H1 (cell line): ENCODE measurements at regions not wholly inside any gene's neighbourhood (a gene's known extent, or its start where the extent isn't known, plus 50 kb on each side); places are given as distances from the start of the nearest gene placed in this dataset.

ENCODE experiments used
- CTCF ChIA-PET: fragments of 300-600 bp; sonication (Branson Sonifier 250); formaldehyde crosslinking; loops from one replicate; lab custom pipeline; 2021; ENCODE audit not compliant: partially characterized antibody; lab: Charles Lee
- POLR2A ChIA-PET: fragments of 300-600 bp; sonication (Branson Sonifier 250); formaldehyde crosslinking; loops from one replicate; lab custom pipeline; 2021; ENCODE audit warnings: inconsistent platforms; ENCODE audit not compliant: partially characterized antibody; lab: Charles Lee
- DNase-seq, 2 experiments: peaks; one replicate each; pipeline versions ENCODE4 v3.0.0 to v3.0.0-alpha.2; 2010 to 2022; ENCODE audit warnings: low spot score in 2 of 2, low read depth in 1 of 2, mixed read lengths in 1 of 2
- FAIRE-seq: peaks from 2 replicates; lab custom pipeline; 2011; peaks lifted over from hg19 to GRCh38; lab: Jason Lieb, UNC
- H2AFZ ChIP-seq: 2 replicates; pipeline ENCODE4 v1.8.1; 2012; ENCODE audit warnings: low read length, inconsistent platforms
- H2AK5ac ChIP-seq: 2 replicates; pipeline ENCODE4 v1.6.1; 2013; ENCODE audit warnings: low read depth, low read length
- H2BK120ac ChIP-seq: replicated peaks from 2 replicates; pipeline ENCODE3; 2013; ENCODE audit warnings: low read depth, low read length, inconsistent platforms
- H2BK12ac ChIP-seq: 2 replicates; pipeline ENCODE4 v1.6.1; 2013; ENCODE audit warnings: low read depth, low read length
- H2BK15ac ChIP-seq: 2 replicates; pipeline ENCODE4 v1.6.1; 2013; ENCODE audit warnings: low read length
- H2BK20ac ChIP-seq: 2 replicates; pipeline ENCODE4 v1.6.1; 2013; ENCODE audit warnings: low read length
- H2BK5ac ChIP-seq: 2 replicates; pipeline ENCODE4 v1.6.1; 2013; ENCODE audit warnings: low read depth, low read length
- H3K14ac ChIP-seq: 2 replicates; pipeline ENCODE4 v1.6.1; 2013; ENCODE audit warnings: inconsistent platforms; ENCODE audit not compliant: insufficient read length
- H3K18ac ChIP-seq: 2 replicates; pipeline ENCODE4 v1.6.1; 2013; ENCODE audit warnings: low read length; ENCODE audit errors: extremely low read depth
- H3K23ac ChIP-seq: 2 replicates; pipeline ENCODE4 v1.6.1; 2013; ENCODE audit warnings: inconsistent platforms; ENCODE audit not compliant: insufficient read length
- H3K23me2 ChIP-seq: 2 replicates; pipeline ENCODE4 v1.6.1; 2013; ENCODE audit warnings: low read depth, low read length
- H3K27ac ChIP-seq: 2 replicates; pipeline ENCODE4 v1.6.1; 2011; ENCODE audit warnings: low read depth, low read length, inconsistent platforms
- H3K27me3 ChIP-seq, 4 experiments: replicated peaks in 1 of 4; 1 replicate in 1 of 4; 2 replicates in 3 of 4; pipeline versions ENCODE4 v1.6.1 to v1.8.1; 2011 to 2013; ENCODE audit warnings: low read length in 3 of 4, mild to moderate bottlenecking in 3 of 4, inconsistent platforms in 2 of 4, mixed read lengths in 2 of 4, moderate library complexity in 1 of 4; ENCODE audit not compliant: control insufficient read depth in 3 of 4, insufficient read depth in 3 of 4; ENCODE audit errors: extremely low read depth in 1 of 4
- H3K36me3 ChIP-seq, 4 experiments: 2 replicates each; pipeline versions ENCODE4 v1.6.1 to v1.8.1; 2011 to 2013; ENCODE audit warnings: mild to moderate bottlenecking in 4 of 4, low read length in 3 of 4, moderate library complexity in 2 of 4, control low read depth in 1 of 4, inconsistent platforms in 1 of 4; ENCODE audit not compliant: insufficient read depth in 4 of 4, control insufficient read depth in 2 of 4
- H3K4ac ChIP-seq: replicated peaks from 2 replicates; pipeline ENCODE3; 2013; ENCODE audit warnings: low read length, low read depth, mixed read lengths, inconsistent platforms; ENCODE audit not compliant: insufficient read length
- H3K4me1 ChIP-seq, 4 experiments: replicated peaks in 1 of 4; 1 replicate in 1 of 4; 2 replicates in 3 of 4; pipeline versions ENCODE4 v1.6.1 to v1.8.1; 2011 to 2013; ENCODE audit warnings: low read length in 3 of 4, inconsistent platforms in 2 of 4, mixed read lengths in 1 of 4; ENCODE audit not compliant: insufficient read depth in 4 of 4, control insufficient read depth in 3 of 4
- H3K4me2 ChIP-seq, 2 experiments: 2 replicates each; pipeline versions ENCODE4 v1.6.1 to v1.8.1; 2011 to 2013; ENCODE audit warnings: low read depth in 2 of 2, low read length in 2 of 2, control low read depth in 1 of 2, inconsistent platforms in 1 of 2, mild to moderate bottlenecking in 1 of 2; ENCODE audit not compliant: insufficient read depth in 1 of 2
- H3K4me3 ChIP-seq, 4 experiments: fragments of 200-600, 300-600 bp in 1 of 4; sonication (generic), shearing (Covaris generic), sonication (Bioruptor Twin) in 1 of 4; 2 replicates each; pipeline versions ENCODE4 v1.5.1 to v1.8.1; 2011 to 2016; ENCODE audit warnings: low read length in 4 of 4, low read depth in 3 of 4, control low read depth in 2 of 4, inconsistent platforms in 2 of 4, mild to moderate bottlenecking in 2 of 4, mixed read lengths in 1 of 4, moderate library complexity in 1 of 4; ENCODE audit not compliant: insufficient read depth in 2 of 4; ENCODE audit errors: extremely low read depth in 1 of 4
- H3K56ac ChIP-seq: replicated peaks from 2 replicates; pipeline ENCODE3; 2013; ENCODE audit warnings: low read depth, mild to moderate bottlenecking, mixed read lengths, low read length, inconsistent platforms; ENCODE audit not compliant: insufficient read length
- H3K79me1 ChIP-seq: 2 replicates; pipeline ENCODE4 v1.6.1; 2013; ENCODE audit warnings: low read depth, low read length, control low read depth
- H3K79me2 ChIP-seq, 2 experiments: 2 replicates each; pipeline versions ENCODE4 v1.6.1 to v1.8.1; 2012 to 2013; ENCODE audit warnings: low read length in 2 of 2, mild to moderate bottlenecking in 2 of 2, inconsistent platforms in 1 of 2; ENCODE audit not compliant: insufficient read depth in 2 of 2, control insufficient read depth in 1 of 2
- H3K9ac ChIP-seq, 4 experiments: replicated peaks in 1 of 4; 1 replicate in 1 of 4; 2 replicates in 3 of 4; pipeline versions ENCODE4 v1.6.1 to v1.8.1; 2011 to 2013; ENCODE audit warnings: low read depth in 3 of 4, low read length in 3 of 4, control low read depth in 2 of 4, mild to moderate bottlenecking in 2 of 4, moderate library complexity in 2 of 4, inconsistent platforms in 1 of 4; ENCODE audit errors: extremely low read depth in 1 of 4
- H3K9me3 ChIP-seq, 2 experiments: 2 replicates each; pipeline versions ENCODE4 v1.6.1 to v1.8.1; 2012 to 2013; ENCODE audit warnings: mild to moderate bottlenecking in 2 of 2, moderate library complexity in 2 of 2, control low read depth in 1 of 2, inconsistent platforms in 1 of 2, low read depth in 1 of 2, low read length in 1 of 2, mixed read lengths in 1 of 2; ENCODE audit not compliant: insufficient read depth in 2 of 2
- H4K20me1 ChIP-seq, 2 experiments: replicated peaks in 1 of 2; 2 replicates each; pipeline versions ENCODE3 to v1.8.1; 2011 to 2013; ENCODE audit warnings: inconsistent platforms in 2 of 2, low read length in 2 of 2, mild to moderate bottlenecking in 1 of 2; ENCODE audit not compliant: insufficient read depth in 2 of 2, control insufficient read depth in 1 of 2
- H4K5ac ChIP-seq: 2 replicates; pipeline ENCODE4 v1.6.1; 2013; ENCODE audit warnings: low read length, low read depth, mixed read lengths, inconsistent platforms; ENCODE audit not compliant: insufficient read length
- H4K8ac ChIP-seq: 2 replicates; pipeline ENCODE4 v1.8.0; 2013; ENCODE audit warnings: mild to moderate bottlenecking, moderate library complexity, low read length, inconsistent platforms; ENCODE audit not compliant: insufficient read depth; ENCODE audit errors: extremely low read depth
- H4K91ac ChIP-seq: replicated peaks from 2 replicates; pipeline ENCODE3; 2013; ENCODE audit warnings: low read length, mixed read lengths, inconsistent platforms; ENCODE audit not compliant: insufficient read length
- TCF12 ChIP-seq: IDR thresholded peaks from 2 replicates; pipeline ENCODE4 v1.6.1; 2011; ENCODE audit warnings: low read depth, mild to moderate bottlenecking, low read length
- WGBS, 2 experiments: shearing (Covaris generic) in 1 of 2; methylation state at CpG; one replicate each; pipeline versions ENCODE4 v1.1.6 to v1.1.7; 2013 to 2015; ENCODE audit warnings: low lambda C conversion rate in 2 of 2, mixed read lengths in 2 of 2, inconsistent platforms in 1 of 2, low coverage in 1 of 2, missing lambda C conversion rate in 1 of 2; ENCODE audit not compliant: insufficient replicate concordance in 2 of 2, insufficient coverage in 1 of 2, insufficient read length in 1 of 2; ENCODE audit errors: extremely low coverage in 1 of 2, missing lambda C conversion rate in 1 of 2; 5-methylcytosine and 5-hydroxymethylcytosine counted together

DNA sequence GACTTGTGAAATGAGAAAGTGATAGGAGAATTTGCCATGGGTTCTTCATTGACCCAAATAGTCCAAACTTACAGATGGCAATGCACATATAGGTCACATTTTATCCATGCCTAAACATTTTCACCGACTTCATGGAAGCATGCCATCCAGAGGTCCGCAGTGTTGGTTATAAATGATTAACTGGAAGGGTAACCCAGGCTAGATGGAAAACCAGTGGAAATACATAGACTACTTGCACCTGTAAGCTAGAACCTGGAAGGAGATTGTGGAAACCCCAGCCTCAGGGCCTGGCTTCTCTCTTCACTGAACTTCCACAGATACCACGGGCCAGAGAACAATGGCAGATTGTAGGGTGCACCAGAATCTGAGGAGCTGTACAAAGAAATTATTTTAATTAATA, 103.8 kb upstream of the SYNDIG1 start:
- H4K8ac ChIP-seq, result no peak overlapping the region
- 0 out of 7 replicates have a peak, but pooled peaks cover 0 to 3% (median under 1%) of the 10 kb centered on the region in 4 experiments for H3K4me1 ChIP-seq
- no peaks in the 10 kb centered on the region for H3K23me2 ChIP-seq
- H3K27me3 ChIP-seq, result peaks cover 0 to 3% (median 0%) of the 10 kb centered on the region in 4 experiments; a peak in 1 of 7 replicates
- FAIRE-seq (no peak), DNase-seq (no peak)
- no peak overlapping the region for H3K56ac ChIP-seq
- no peak overlapping the region for H2BK5ac ChIP-seq
- no peak overlapping the region for H2BK120ac ChIP-seq
- POLR2A ChIA-PET, result no interaction called here
- no peak overlapping the region for H4K5ac ChIP-seq
- H2AK5ac ChIP-seq, result no peak overlapping the region
- no peak overlapping the region for H2BK20ac ChIP-seq
- H3K4me2 ChIP-seq, result no peak overlapping the region
- H2BK15ac ChIP-seq, result no peak overlapping the region
- H3K9ac ChIP-seq, result no peak overlapping the region
- H3K14ac ChIP-seq, result no peak overlapping the region
- no peak overlapping the region for H2AFZ ChIP-seq
- CTCF ChIA-PET, result interaction anchor here (1.0 to 1.6 kb wide), 2 partner anchors 28 to 297 kb away, joined by 3 to 5 read pairs; no protein-coding TSS in a partner anchor
- H4K91ac ChIP-seq, result no peak overlapping the region
- no peak overlapping the region for H2BK12ac ChIP-seq
- H3K79me1 ChIP-seq, result no peaks in the 10 kb centered on the region
- H4K20me1 ChIP-seq, result no peaks in the 10 kb centered on the region
- WGBS, 2 experiments, result 90% methylated on average over 3 of the region's 3 CpGs; no CpG with 5 or more reads in 1 of the 2 experiments
- no peak overlapping the region for H3K23ac ChIP-seq
- peaks cover 8 to 9% of the 10 kb centered on the region in 2 experiments for H3K9me3 ChIP-seq
- H3K4me3 ChIP-seq, result no peak overlapping the region
- no peaks in the 10 kb centered on the region for H3K36me3 ChIP-seq
- H3K18ac ChIP-seq, result no peak overlapping the region
- no peak overlapping the region for H3K27ac ChIP-seq
- no peak overlapping the region for H3K4ac ChIP-seq
- H3K79me2 ChIP-seq, result no peaks in the 10 kb centered on the region
- TF ChIP-seq TCF12, result no peak
